ENCODE measurements at regions not wholly inside any gene's neighbourhood (a gene's known extent, or its start where the extent isn't known, plus 50 kb on each side); places are given as distances from the start of the nearest gene placed in this dataset.

DNA sequence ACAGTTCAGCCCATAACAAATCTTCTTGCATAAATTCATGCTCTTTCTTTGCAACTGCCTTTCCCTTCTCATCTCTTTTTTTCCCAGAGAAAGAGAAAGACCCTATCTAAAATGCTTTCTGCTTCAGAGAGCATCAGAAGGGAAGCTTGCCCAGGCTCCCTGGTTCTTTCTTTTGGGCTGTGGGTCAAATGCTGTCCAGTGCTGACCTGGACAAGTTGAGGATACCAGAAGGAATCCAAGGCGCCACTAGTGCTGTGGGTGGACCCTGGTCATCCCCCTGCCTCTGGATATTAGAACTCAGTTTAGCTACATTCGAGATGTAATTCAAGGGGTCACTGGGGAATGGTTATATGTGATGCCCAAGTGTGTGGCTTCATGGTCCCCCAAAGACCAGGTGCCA, 411.6 kb downstream of the RPS24 start:
- Histone ChIP-seq H3K9me3 (ENCODE audit: low read length) (no peaks in the 10 kb centered on the region; the same call in 1 of the 2 replicates), H3K27ac (ENCODE audit: low read depth, low read length, poor library complexity, severe bottlenecking) (no peak overlapping the region), H2AFZ (ENCODE audit: low read length) (no peak overlapping the region), H3K36me3 (ENCODE audit: insufficient read depth, low read length) (no peaks in the 10 kb centered on the region), H3K9me2 (ENCODE audit: insufficient read depth, low read length) (no peaks in the 10 kb centered on the region), H3K4me1 (ENCODE audit: insufficient read depth, low read length, poor library complexity, severe bottlenecking) (no peaks in the 10 kb centered on the region), H4K20me1 (ENCODE audit: insufficient read depth, low read length) (no peaks in the 10 kb centered on the region), H3K79me2 (ENCODE audit: insufficient read depth, low read depth, low read length) (no peaks in the 10 kb centered on the region), H3K4me2 (ENCODE audit: low read length) (no peak overlapping the region), H3K4me3 (ENCODE audit: low read depth, low read length, poor library complexity, severe bottlenecking) (no peak overlapping the region)
- no peak for DNase-seq (ENCODE audit: low spot score)
- TF ChIP-seq, protein P1, sequence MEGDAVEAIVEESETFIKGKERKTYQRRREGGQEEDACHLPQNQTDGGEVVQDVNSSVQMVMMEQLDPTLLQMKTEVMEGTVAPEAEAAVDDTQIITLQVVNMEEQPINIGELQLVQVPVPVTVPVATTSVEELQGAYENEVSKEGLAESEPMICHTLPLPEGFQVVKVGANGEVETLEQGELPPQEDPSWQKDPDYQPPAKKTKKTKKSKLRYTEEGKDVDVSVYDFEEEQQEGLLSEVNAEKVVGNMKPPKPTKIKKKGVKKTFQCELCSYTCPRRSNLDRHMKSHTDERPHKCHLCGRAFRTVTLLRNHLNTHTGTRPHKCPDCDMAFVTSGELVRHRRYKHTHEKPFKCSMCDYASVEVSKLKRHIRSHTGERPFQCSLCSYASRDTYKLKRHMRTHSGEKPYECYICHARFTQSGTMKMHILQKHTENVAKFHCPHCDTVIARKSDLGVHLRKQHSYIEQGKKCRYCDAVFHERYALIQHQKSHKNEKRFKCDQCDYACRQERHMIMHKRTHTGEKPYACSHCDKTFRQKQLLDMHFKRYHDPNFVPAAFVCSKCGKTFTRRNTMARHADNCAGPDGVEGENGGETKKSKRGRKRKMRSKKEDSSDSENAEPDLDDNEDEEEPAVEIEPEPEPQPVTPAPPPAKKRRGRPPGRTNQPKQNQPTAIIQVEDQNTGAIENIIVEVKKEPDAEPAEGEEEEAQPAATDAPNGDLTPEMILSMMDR (conservative IDR thresholded peaks at IDR 0.05; ENCODE audit: low read length), result no peak
- no peak for TF ChIP-seq EZH2phosphoT487 (IDR thresholded peaks at IDR 0.05; ENCODE audit: borderline replicate concordance, low read depth, low read length)
- intact Hi-C loops (cut with micrococcal nuclease; ENCODE audit: unreplicated experiment), result no loop called here
- ChIA-PET CTCF (ENCODE audit: unreplicated experiment) (no interaction called here), POLR2A (no interaction called here)
- no TSS peak for BruUV-seq (replicated peaks)

DNA sequence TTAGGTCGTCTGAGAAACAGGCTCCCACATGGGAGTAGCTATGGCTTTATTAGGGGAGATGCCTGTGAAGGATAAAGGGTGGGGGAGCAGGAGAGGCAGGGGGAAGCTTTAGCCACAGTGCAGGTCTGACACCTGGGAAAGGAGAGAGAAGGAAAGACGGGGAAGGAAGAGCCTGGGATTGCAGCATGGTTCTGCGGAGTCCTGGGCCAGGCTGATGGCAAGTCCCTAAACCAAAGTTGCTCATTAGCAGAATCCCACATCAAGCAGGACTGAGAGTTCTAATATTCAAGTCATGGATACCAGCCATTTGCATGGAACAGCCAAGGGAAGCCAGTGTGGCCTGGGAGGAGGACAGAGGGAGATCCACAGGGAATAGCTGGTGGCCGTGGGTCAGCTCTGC, 414.8 kb downstream of the RPS24 start:
- no TSS peak for BruUV-seq (replicated peaks)
- intact Hi-C loops (cut with micrococcal nuclease; ENCODE audit: unreplicated experiment), result no loop called here
- DNase-seq (ENCODE audit: low spot score), result no peak
- Histone ChIP-seq H3K9me2 (ENCODE audit: insufficient read depth, low read length) (no peaks in the 10 kb centered on the region), H3K79me2 (ENCODE audit: insufficient read depth, low read depth, low read length) (no peaks in the 10 kb centered on the region), H3K4me3 (ENCODE audit: low read depth, low read length, poor library complexity, severe bottlenecking) (no peak overlapping the region), H3K4me2 (ENCODE audit: low read length) (no peak overlapping the region), H3K27ac (ENCODE audit: low read depth, low read length, poor library complexity, severe bottlenecking) (no peak overlapping the region), H4K20me1 (ENCODE audit: insufficient read depth, low read length) (no peaks in the 10 kb centered on the region), H3K36me3 (ENCODE audit: insufficient read depth, low read length) (no peaks in the 10 kb centered on the region), H3K4me1 (ENCODE audit: insufficient read depth, low read length, poor library complexity, severe bottlenecking) (no peaks in the 10 kb centered on the region), H3K9me3 (ENCODE audit: low read length) (no peaks in the 10 kb centered on the region; the same call in 1 of the 2 replicates), H2AFZ (ENCODE audit: low read length) (peak overlapping the region; percentile 95)
- POLR2A ChIA-PET, result no interaction called here
- CTCF ChIA-PET (ENCODE audit: unreplicated experiment), result no interaction called here
- TF ChIP-seq, protein P1 (conservative IDR thresholded peaks at IDR 0.05; ENCODE audit: low read length), result no peak
- TF ChIP-seq EZH2phosphoT487 (IDR thresholded peaks at IDR 0.05; ENCODE audit: borderline replicate concordance, low read depth, low read length), result no peak

- no peak overlapping the region for H3K27ac ChIP-seq (ENCODE audit: low read depth, low read length, poor library complexity, severe bottlenecking)
- ChIA-PET CTCF (ENCODE audit: unreplicated experiment) (no interaction called here), POLR2A (no interaction called here)
- no peaks in the 10 kb centered on the region for H4K20me1 ChIP-seq (ENCODE audit: insufficient read depth, low read length)
- no peaks in the 10 kb centered on the region for H3K79me2 ChIP-seq (ENCODE audit: insufficient read depth, low read depth, low read length)
- BruUV-seq (replicated peaks), result no TSS peak
- peak; percentile 26 for DNase-seq (ENCODE audit: low spot score)
- H3K4me1 ChIP-seq (ENCODE audit: insufficient read depth, low read length, poor library complexity, severe bottlenecking), result no peaks in the 10 kb centered on the region
- H3K9me3 ChIP-seq (ENCODE audit: low read length), result no peaks in the 10 kb centered on the region; the same call in 1 of the 2 replicates
- H2AFZ ChIP-seq (ENCODE audit: low read length), result peak overlapping the region; percentile 95
- TF ChIP-seq, protein P1 (conservative IDR thresholded peaks at IDR 0.05; ENCODE audit: low read length), result no peak
- TF ChIP-seq EZH2phosphoT487 (IDR thresholded peaks at IDR 0.05; ENCODE audit: borderline replicate concordance, low read depth, low read length), result no peak
- no peaks in the 10 kb centered on the region for H3K36me3 ChIP-seq (ENCODE audit: insufficient read depth, low read length)
- intact Hi-C loops (cut with micrococcal nuclease; ENCODE audit: unreplicated experiment), result no loop called here
- H3K4me3 ChIP-seq (ENCODE audit: low read depth, low read length, poor library complexity, severe bottlenecking), result no peak overlapping the region
- H3K4me2 ChIP-seq (ENCODE audit: low read length), result peak overlapping the region; percentile 10; the same call in 1 of the 2 replicates
- no peaks in the 10 kb centered on the region for H3K9me2 ChIP-seq (ENCODE audit: insufficient read depth, low read length)
Observed at GRCh38 chr10:78448994-78449418, 415.3 kb downstream of the RPS24 start.

Measured in OCI-LY7 (cell line).